ENCODE measurements at regions not wholly inside any gene's neighbourhood (a gene's known extent, or its start where the extent isn't known, plus 50 kb on each side); places are given as distances from the start of the nearest gene placed in this dataset.

DNA sequence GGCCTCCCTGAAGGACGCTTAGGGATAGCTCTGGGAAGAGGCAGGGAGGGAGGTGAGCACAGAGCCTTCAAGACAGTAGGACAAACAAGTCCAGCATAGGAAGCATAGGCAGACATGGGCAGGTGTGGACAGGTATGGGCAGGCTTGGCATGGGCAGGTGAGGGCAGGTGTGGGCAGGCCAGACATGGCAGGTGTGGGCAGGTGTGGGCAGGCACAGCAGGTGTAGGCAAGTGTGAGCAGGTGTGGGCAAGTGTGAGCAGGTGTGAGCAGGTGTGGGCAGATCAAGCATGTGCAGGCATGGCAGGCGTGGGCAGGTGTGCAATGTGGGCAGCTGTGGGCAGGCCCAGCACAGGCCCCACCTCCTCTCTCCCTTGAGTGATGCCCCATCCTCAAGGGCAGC is 148.8 kb upstream of the ZMIZ1 start:
- WGBS, 3 donors, result 90 to 100% (median 96%) methylated on average over 1 to 2 of the region's 2 CpGs
- intact Hi-C loops (cut with DNase I), result no loop called here
- H3K4me3 ChIP-seq, result no peak overlapping the region
- no peak overlapping the region for H3K27ac ChIP-seq
- no peak for ATAC-seq
- no peaks in the 10 kb centered on the region for H3K27me3 ChIP-seq (ENCODE audit: insufficient read depth in 3 of 3, low read length in 2 of 3)
- no peaks in the 10 kb centered on the region for H3K9me3 ChIP-seq
- no peak for DNase-seq
- H3K4me1 ChIP-seq, result no peaks in the 10 kb centered on the region
- no peaks in the 10 kb centered on the region for H3K36me3 ChIP-seq (ENCODE audit: insufficient read depth in 1 of 2, low read depth in 1 of 2)
- TF ChIP-seq, protein P1, sequence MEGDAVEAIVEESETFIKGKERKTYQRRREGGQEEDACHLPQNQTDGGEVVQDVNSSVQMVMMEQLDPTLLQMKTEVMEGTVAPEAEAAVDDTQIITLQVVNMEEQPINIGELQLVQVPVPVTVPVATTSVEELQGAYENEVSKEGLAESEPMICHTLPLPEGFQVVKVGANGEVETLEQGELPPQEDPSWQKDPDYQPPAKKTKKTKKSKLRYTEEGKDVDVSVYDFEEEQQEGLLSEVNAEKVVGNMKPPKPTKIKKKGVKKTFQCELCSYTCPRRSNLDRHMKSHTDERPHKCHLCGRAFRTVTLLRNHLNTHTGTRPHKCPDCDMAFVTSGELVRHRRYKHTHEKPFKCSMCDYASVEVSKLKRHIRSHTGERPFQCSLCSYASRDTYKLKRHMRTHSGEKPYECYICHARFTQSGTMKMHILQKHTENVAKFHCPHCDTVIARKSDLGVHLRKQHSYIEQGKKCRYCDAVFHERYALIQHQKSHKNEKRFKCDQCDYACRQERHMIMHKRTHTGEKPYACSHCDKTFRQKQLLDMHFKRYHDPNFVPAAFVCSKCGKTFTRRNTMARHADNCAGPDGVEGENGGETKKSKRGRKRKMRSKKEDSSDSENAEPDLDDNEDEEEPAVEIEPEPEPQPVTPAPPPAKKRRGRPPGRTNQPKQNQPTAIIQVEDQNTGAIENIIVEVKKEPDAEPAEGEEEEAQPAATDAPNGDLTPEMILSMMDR (IDR thresholded peaks at IDR 0.05), result no peak

DNA sequence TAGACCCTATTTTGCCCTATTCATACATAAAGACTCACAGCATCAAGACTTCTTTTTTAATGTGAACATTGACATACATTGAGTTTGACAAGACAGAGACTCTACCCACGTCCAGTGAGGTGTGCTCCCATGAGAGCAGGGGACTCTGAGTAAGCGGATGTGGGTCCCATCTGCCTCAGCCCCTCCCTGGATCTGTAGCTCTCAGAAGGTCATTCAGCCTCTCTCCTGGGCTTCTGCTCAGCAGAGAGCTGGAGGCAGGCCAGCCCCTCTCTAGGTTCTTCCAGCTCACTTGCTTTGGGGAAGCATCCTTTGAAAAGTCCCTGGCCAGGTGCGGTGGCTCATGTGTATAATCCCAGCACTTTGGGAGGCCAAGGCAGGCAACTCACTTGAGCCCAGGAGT is 146.9 kb upstream of the ZMIZ1 start:
- intact Hi-C loops (cut with DNase I), result no loop called here
- Histone ChIP-seq H3K36me3 (ENCODE audit: insufficient read depth in 1 of 2, low read depth in 1 of 2) (no peaks in the 10 kb centered on the region), H3K4me3 (no peak overlapping the region), H3K27me3 (ENCODE audit: insufficient read depth in 3 of 3, low read length in 2 of 3) (no peaks in the 10 kb centered on the region), H3K9me3 (no peaks in the 10 kb centered on the region), H3K4me1 (no peaks in the 10 kb centered on the region), H3K27ac (no peak overlapping the region)
- DNase-seq (no peak), ATAC-seq (no peak)
- WGBS, 3 donors, result 85 to 90% (median 90%) methylated on average over 3 of the region's 3 CpGs
- TF ChIP-seq, protein P1 (IDR thresholded peaks at IDR 0.05), result no peak

DNA sequence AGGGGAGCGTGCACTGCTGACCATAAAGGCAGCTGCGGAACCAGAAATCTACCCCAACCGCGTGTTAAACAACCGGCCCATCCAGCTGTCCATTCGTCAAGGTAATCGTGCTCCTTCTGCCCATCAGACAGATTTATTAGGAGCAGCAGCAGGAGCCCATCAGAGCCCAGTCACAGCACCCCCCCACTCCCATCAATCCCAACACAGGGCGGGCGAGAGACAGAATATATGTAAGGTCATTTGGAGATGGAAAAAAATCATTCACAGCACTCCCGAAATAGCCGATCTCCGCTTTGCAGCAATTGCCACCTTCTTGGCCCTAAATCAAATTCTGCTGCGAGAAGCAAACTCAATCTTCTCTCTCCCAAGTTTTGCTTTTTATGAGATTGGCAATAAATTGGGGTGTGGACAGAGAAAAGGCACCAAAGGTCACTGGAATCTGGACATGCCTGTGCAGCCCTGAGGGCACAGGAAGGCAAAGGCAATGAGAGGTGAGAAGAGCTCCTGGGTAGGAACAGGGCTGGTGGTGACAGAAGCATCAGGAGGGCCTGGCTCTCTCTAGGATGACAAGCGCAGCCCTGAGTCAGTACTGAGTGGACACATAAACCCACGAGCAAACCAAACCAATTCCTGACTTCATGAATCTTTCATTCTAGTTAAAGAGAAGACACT is 145.0 kb upstream of the ZMIZ1 start:
- no peaks in the 10 kb centered on the region for H3K36me3 ChIP-seq (ENCODE audit: insufficient read depth in 1 of 2, low read depth in 1 of 2)
- WGBS, 3 donors, result 50 to 59% (median 56%) methylated on average over 15 of the region's 15 CpGs
- TF ChIP-seq, protein P1 (IDR thresholded peaks at IDR 0.05), result no peak
- no peaks in the 10 kb centered on the region for H3K4me1 ChIP-seq
- H3K27ac ChIP-seq, result no peak overlapping the region
- intact Hi-C loops (cut with DNase I), result no loop called here
- ATAC-seq (no peak), DNase-seq (no peak)
- H3K9me3 ChIP-seq, result no peaks in the 10 kb centered on the region
- H3K27me3 ChIP-seq (ENCODE audit: insufficient read depth in 3 of 3, low read length in 2 of 3), result no peaks in the 10 kb centered on the region
- H3K4me3 ChIP-seq, result no peak overlapping the region

DNA sequence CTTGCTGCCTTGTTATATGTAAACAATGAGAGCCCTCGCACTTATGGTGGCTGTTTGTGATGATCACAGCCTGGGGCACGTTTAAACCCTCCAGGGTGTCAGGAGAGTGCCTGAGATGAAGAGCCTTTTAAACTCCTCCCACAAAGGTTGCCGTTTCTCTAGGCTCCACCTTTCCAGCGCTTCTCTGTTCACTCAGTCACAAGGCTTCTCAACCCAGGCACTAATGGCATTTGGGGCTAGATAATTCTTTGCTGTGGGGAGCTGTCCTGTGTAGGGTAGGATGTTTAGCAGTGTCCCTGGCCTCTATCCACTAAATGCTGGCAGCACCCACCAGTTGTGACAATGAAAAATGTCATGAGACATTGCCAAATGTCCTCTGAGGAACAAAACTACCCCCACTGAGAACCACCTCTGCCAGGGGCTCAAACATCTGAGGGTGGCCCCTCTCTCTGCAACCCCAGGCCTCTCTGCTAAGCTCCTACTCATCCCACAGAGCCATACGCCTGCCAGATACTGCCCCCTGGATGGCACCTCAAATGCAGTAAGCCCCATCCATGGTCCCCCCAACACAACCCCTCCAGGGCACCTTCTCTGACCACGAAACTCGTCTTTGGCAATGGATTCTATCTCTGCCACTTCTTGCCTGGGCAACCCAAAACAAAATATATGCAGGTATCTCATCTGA is 144.3 kb upstream of the ZMIZ1 start:
- no peaks in the 10 kb centered on the region for H3K27me3 ChIP-seq (ENCODE audit: insufficient read depth in 3 of 3, low read length in 2 of 3)
- intact Hi-C loops (cut with DNase I), result no loop called here
- H3K9me3 ChIP-seq, result no peaks in the 10 kb centered on the region
- H3K4me1 ChIP-seq, result no peaks in the 10 kb centered on the region
- H3K4me3 ChIP-seq, result no peak overlapping the region
- no peaks in the 10 kb centered on the region for H3K36me3 ChIP-seq (ENCODE audit: insufficient read depth in 1 of 2, low read depth in 1 of 2)
- DNase-seq (no peak), ATAC-seq (no peak)
- no peak overlapping the region for H3K27ac ChIP-seq
- 84 to 89% (median 85%) methylated on average over 7 of the region's 7 CpGs for WGBS, 3 donors
- TF ChIP-seq, protein P1 (IDR thresholded peaks at IDR 0.05), result no peak
